T-cell (primary cell): ENCODE measurements at regions not wholly inside any gene's neighbourhood (a gene's known extent, or its start where the extent isn't known, plus 50 kb on each side); places are given as distances from the start of the nearest gene placed in this dataset.

Experiments used
- ATAC-seq, 4 experiments: fragments of 200-7000 bp in 3 of 4; fragments of 150-1000 bp in 1 of 4; cut with Tn5 transposase; replicated peaks in 1 of 4; 1 replicate in 3 of 4; 2 replicates in 1 of 4; pipeline ENCODE4 v1.10.0; 2021; ENCODE audit warnings: moderate library complexity in 3 of 4, mild to moderate bottlenecking in 2 of 4, moderate number of reproducible peaks in 1 of 4
- CTCF ChIA-PET, 2 donors: fragments of 300-600 bp; sonication (Branson Sonifier 250); formaldehyde crosslinking; loops; one replicate each; lab custom pipeline; 2022; ENCODE audit warnings: antibody characterized with exemption in 2 of 2; lab: Charles Lee
- POLR2A ChIA-PET, 2 donors: fragments of 300-600 bp; sonication (Branson Sonifier 250); formaldehyde crosslinking; loops; one replicate each; lab custom pipeline; 2022; ENCODE audit warnings: antibody characterized with exemption in 2 of 2; lab: Charles Lee
- DNase-seq, 35 experiments: peaks; one replicate each; pipeline versions ENCODE4 v3.0.0 to v3.0.0-alpha.2; 2013 to 2023
- H3K27ac ChIP-seq: one replicate; pipeline ENCODE4 v1.5.1; 2013; ENCODE audit warnings: low read length
- H3K27me3 ChIP-seq, 2 experiments: replicated peaks in 1 of 2; 1 replicate in 1 of 2; 2 replicates in 1 of 2; pipeline versions ENCODE4 v1.6.1 to v1.7.0; 2013; ENCODE audit warnings: low read length in 1 of 2, mixed read lengths in 1 of 2; ENCODE audit not compliant: control insufficient read depth in 2 of 2, insufficient read depth in 2 of 2; ENCODE audit errors: extremely low read depth in 1 of 2
- H3K36me3 ChIP-seq, 2 donors: 1 replicate in 1 of 2; 2 replicates in 1 of 2; pipeline versions ENCODE4 v1.6.1 to v1.7.0; 2013; ENCODE audit warnings: low read length in 1 of 2; ENCODE audit not compliant: control insufficient read depth in 2 of 2, insufficient read depth in 1 of 2; ENCODE audit errors: extremely low read depth in 1 of 2
- H3K4me1 ChIP-seq, 2 experiments: 1 replicate in 1 of 2; 2 replicates in 1 of 2; pipeline versions ENCODE4 v1.6.1 to v1.7.0; 2013; ENCODE audit warnings: low read length in 2 of 2, mixed read lengths in 1 of 2; ENCODE audit not compliant: insufficient read depth in 2 of 2, control insufficient read depth in 1 of 2; ENCODE audit errors: extremely low read depth in 1 of 2
- H3K4me3 ChIP-seq, 2 donors: 1 replicate in 1 of 2; 2 replicates in 1 of 2; pipeline versions ENCODE4 v1.5.1 to v1.7.0; 2013; ENCODE audit warnings: mild to moderate bottlenecking in 2 of 2, low read length in 1 of 2, moderate library complexity in 1 of 2; ENCODE audit not compliant: control insufficient read depth in 1 of 2; ENCODE audit errors: extremely low read depth in 1 of 2
- H3K9me3 ChIP-seq: 2 replicates; pipeline ENCODE4 v1.7.0; 2013
- H3K27ac Mint-ChIP-seq, 2 donors: one replicate each; pipeline ENCODE4 v1.8.0; 2020 to 2021; ENCODE audit warnings: mild to moderate bottlenecking in 2 of 2, mixed read lengths in 2 of 2
- H3K27me3 Mint-ChIP-seq, 2 donors: one replicate each; pipeline ENCODE4 v1.8.0; 2021 to 2022; ENCODE audit warnings: mixed read lengths in 2 of 2
- H3K36me3 Mint-ChIP-seq: one replicate; pipeline ENCODE4 v1.8.0; 2021; ENCODE audit warnings: mixed read lengths
- H3K4me1 Mint-ChIP-seq, 3 donors: one replicate each; pipeline ENCODE4 v1.8.0; 2020 to 2022; ENCODE audit warnings: mixed read lengths in 3 of 3, mild to moderate bottlenecking in 1 of 3
- H3K4me3 Mint-ChIP-seq, 3 donors: one replicate each; pipeline ENCODE4 v1.8.0; 2020 to 2022; ENCODE audit warnings: mild to moderate bottlenecking in 3 of 3, mixed read lengths in 3 of 3, moderate library complexity in 3 of 3
- H3K9me3 Mint-ChIP-seq, 3 donors: one replicate each; pipeline ENCODE4 v1.8.0; 2020 to 2022; ENCODE audit warnings: mixed read lengths in 3 of 3
- WGBS: methylation state at CpG from one replicate; pipeline ENCODE4 v1.1.5; 2013; ENCODE audit warnings: missing lambda C conversion rate; ENCODE audit not compliant: insufficient coverage; 5-methylcytosine and 5-hydroxymethylcytosine counted together

- Mint-ChIP-seq H3K4me1 (no peaks in the 10 kb centered on the region), H3K27ac (no peak overlapping the region), H3K36me3 (no peaks in the 10 kb centered on the region), H3K9me3 (no peaks in the 10 kb centered on the region), H3K4me3 (no peak overlapping the region), H3K27me3 (peaks cover 3 to 6% of the 10 kb centered on the region in 2 donors)
- no peak overlapping the region for H3K4me3 ChIP-seq
- CTCF ChIA-PET: no interaction called here
- no peak overlapping the region for H3K27ac ChIP-seq
- POLR2A ChIA-PET: no interaction called here
- ATAC-seq (no peak), DNase-seq (no peak)
- H3K9me3 ChIP-seq: no peaks in the 10 kb centered on the region
- 100% methylated on average over 1 of the region's 1 CpG for WGBS
- H3K36me3 ChIP-seq: no peaks in the 10 kb centered on the region
- H3K27me3 ChIP-seq: no peaks in the 10 kb centered on the region
- no peaks in the 10 kb centered on the region for H3K4me1 ChIP-seq
These were observed 145.9 kb downstream of the NUFIP1 start for GRCh38 chr13:44843403-44843802.

- ATAC-seq (no peak), DNase-seq (no peak)
- Histone ChIP-seq H3K4me3 (no peak overlapping the region), H3K36me3 (no peaks in the 10 kb centered on the region), H3K4me1 (no peaks in the 10 kb centered on the region), H3K9me3 (no peaks in the 10 kb centered on the region), H3K27ac (no peak overlapping the region), H3K27me3 (no peaks in the 10 kb centered on the region)
- Mint-ChIP-seq H3K27me3 (peaks cover 0 to under 1% of the 10 kb centered on the region in 2 donors), H3K36me3 (no peaks in the 10 kb centered on the region), H3K4me3 (no peak overlapping the region), H3K9me3 (no peaks in the 10 kb centered on the region), H3K27ac (no peak overlapping the region), H3K4me1 (no peaks in the 10 kb centered on the region)
- ChIA-PET POLR2A (no interaction called here), CTCF (interaction anchor here in 1 of 2 donors (0.6 kb wide), 1 partner anchor 1107 kb away, joined by 3 read pairs; no protein-coding TSS in a partner anchor)
- WGBS: 80% methylated on average over 1 of the region's 1 CpG
These were observed 147.1 kb downstream of the NUFIP1 start for GRCh38 chr13:44842158-44842557.

GRCh38 chr13:44840131-44840530, 149.1 kb downstream of the NUFIP1 start:
- DNase-seq: no peak
- no peak overlapping the region for H3K4me3 ChIP-seq
- no peak overlapping the region for H3K27ac ChIP-seq
- ATAC-seq: no peak
- no peaks in the 10 kb centered on the region for H3K9me3 ChIP-seq
- Mint-ChIP-seq H3K9me3 (no peaks in the 10 kb centered on the region), H3K4me1 (no peaks in the 10 kb centered on the region), H3K36me3 (no peaks in the 10 kb centered on the region), H3K27ac (no peak overlapping the region), H3K4me3 (no peak overlapping the region), H3K27me3 (peaks cover 0 to under 1% of the 10 kb centered on the region in 2 donors)
- ChIA-PET CTCF (no interaction called here), POLR2A (no interaction called here)
- H3K4me1 ChIP-seq: no peaks in the 10 kb centered on the region
- H3K27me3 ChIP-seq: no peaks in the 10 kb centered on the region
- no CpG with 5 or more reads among the region's 2 CpGs for WGBS
- no peaks in the 10 kb centered on the region for H3K36me3 ChIP-seq

GRCh38 chr13:44837250-44837649, 152.0 kb downstream of the NUFIP1 start:
- POLR2A ChIA-PET: interaction anchor here in 1 of 2 donors (0.6 kb wide), 1 partner anchor 240 kb away, joined by 8 read pairs; no protein-coding TSS in a partner anchor
- H3K4me3 Mint-ChIP-seq: no peak overlapping the region
- Histone ChIP-seq H3K27ac (no peak overlapping the region), H3K9me3 (no peaks in the 10 kb centered on the region), H3K4me1 (no peaks in the 10 kb centered on the region), H3K27me3 (no peaks in the 10 kb centered on the region), H3K36me3 (no peaks in the 10 kb centered on the region), H3K4me3 (no peak overlapping the region)
- WGBS: no CpG with 5 or more reads among the region's 1 CpG
- CTCF ChIA-PET: no interaction called here
- no peak for ATAC-seq
- H3K9me3 Mint-ChIP-seq: no peaks in the 10 kb centered on the region
- H3K36me3 Mint-ChIP-seq: no peaks in the 10 kb centered on the region
- H3K27me3 Mint-ChIP-seq: peaks cover 0 to 2% of the 10 kb centered on the region in 2 donors
- H3K4me1 Mint-ChIP-seq: no peaks in the 10 kb centered on the region
- H3K27ac Mint-ChIP-seq: no peak overlapping the region
- DNase-seq: no peak

GRCh38 chr13:44834404-44834803, 154.9 kb downstream of the NUFIP1 start:
- Mint-ChIP-seq H3K36me3 (no peaks in the 10 kb centered on the region), H3K9me3 (no peaks in the 10 kb centered on the region), H3K27ac (no peak overlapping the region), H3K4me1 (no peaks in the 10 kb centered on the region), H3K4me3 (no peak overlapping the region), H3K27me3 (peaks cover 0 to 5% of the 10 kb centered on the region in 2 donors)
- no peaks in the 10 kb centered on the region for H3K27me3 ChIP-seq
- no CpG with 5 or more reads among the region's 4 CpGs for WGBS
- POLR2A ChIA-PET: no interaction called here
- no peaks in the 10 kb centered on the region for H3K9me3 ChIP-seq
- no peaks in the 10 kb centered on the region for H3K36me3 ChIP-seq
- no peak for DNase-seq
- no peak overlapping the region for H3K4me3 ChIP-seq
- no peak for ATAC-seq
- CTCF ChIA-PET: no interaction called here
- H3K4me1 ChIP-seq: no peaks in the 10 kb centered on the region
- H3K27ac ChIP-seq: no peak overlapping the region

- Histone ChIP-seq H3K27me3 (no peaks in the 10 kb centered on the region), H3K27ac (no peak overlapping the region), H3K4me1 (no peaks in the 10 kb centered on the region), H3K9me3 (no peaks in the 10 kb centered on the region), H3K4me3 (no peak overlapping the region), H3K36me3 (no peaks in the 10 kb centered on the region)
- ATAC-seq (no peak), DNase-seq (no peak)
- no peaks in the 10 kb centered on the region for H3K4me1 Mint-ChIP-seq
- H3K27me3 Mint-ChIP-seq: peaks cover 0 to 5% of the 10 kb centered on the region in 2 donors
- no peak overlapping the region for H3K4me3 Mint-ChIP-seq
- ChIA-PET POLR2A (no interaction called here), CTCF (interaction anchor here in 1 of 2 donors (0.7 kb wide), 1 partner anchor 442 kb away, joined by 4 read pairs; no protein-coding TSS in a partner anchor)
- 97% methylated on average over 6 of the region's 7 CpGs for whole genome bisulfite sequencing
- no peaks in the 10 kb centered on the region for H3K9me3 Mint-ChIP-seq
- no peak overlapping the region for H3K27ac Mint-ChIP-seq
- no peaks in the 10 kb centered on the region for H3K36me3 Mint-ChIP-seq
These were observed 155.6 kb downstream of the NUFIP1 start for GRCh38 chr13:44833626-44834025.

- Mint-ChIP-seq H3K4me1 (no peaks in the 10 kb centered on the region), H3K9me3 (no peaks in the 10 kb centered on the region), H3K27me3 (peaks cover 0 to 5% of the 10 kb centered on the region in 2 donors), H3K4me3 (no peak overlapping the region), H3K27ac (no peak overlapping the region), H3K36me3 (no peaks in the 10 kb centered on the region)
- H3K9me3 ChIP-seq: no peaks in the 10 kb centered on the region
- ATAC-seq (no peak), DNase-seq (no peak)
- H3K4me1 ChIP-seq: no peaks in the 10 kb centered on the region
- H3K36me3 ChIP-seq: no peaks in the 10 kb centered on the region
- H3K27ac ChIP-seq: no peak overlapping the region
- no peaks in the 10 kb centered on the region for H3K27me3 ChIP-seq
- no CpG with 5 or more reads among the region's 4 CpGs for WGBS
- no peak overlapping the region for H3K4me3 ChIP-seq
- ChIA-PET CTCF (interaction anchor here in 1 of 2 donors (0.6 to 0.7 kb wide), 3 partner anchors 373 to 1221 kb away, joined by 3 to 4 read pairs (median 3); no protein-coding TSS in a partner anchor), POLR2A (no interaction called here)
These were observed 156.1 kb downstream of the NUFIP1 start for GRCh38 chr13:44833139-44833538.
